Middle frontal gyrus (tissue), 1 donor: ENCODE measurements at regions not wholly inside any gene's neighbourhood (a gene's known extent, or its start where the extent isn't known, plus 50 kb on each side); places are given as distances from the start of the nearest gene placed in this dataset.

Source experiments
- DNase-seq: peaks from one replicate; pipeline ENCODE4 v3.0.0-alpha.2; 2015; ENCODE audit warnings: low spot score; ENCODE audit errors: extremely low spot score

GRCh38 chr3:459311-459670, 262.7 kb downstream of the CHL1 start:
- no peak for DNase-seq

GRCh38 chr3:461006-461405, 264.4 kb downstream of the CHL1 start:
- no peak for DNase-seq

- DNase-seq: no peak
These were observed 266.3 kb downstream of the CHL1 start for GRCh38 chr3:462851-463250.

GRCh38 chr3:463252-464192, 267.0 kb downstream of the CHL1 start:
- DNase-seq: no peak

- no peak for DNase-seq
These were observed 267.7 kb downstream of the CHL1 start for GRCh38 chr3:464255-464654.

- no peak for DNase-seq
These were observed 271.6 kb downstream of the CHL1 start for GRCh38 chr3:468172-468571.

GRCh38 chr3:473033-473800, 276.7 kb downstream of the CHL1 start:
- DNase-seq: no peak

GRCh38 chr3:474828-475227, 278.3 kb downstream of the CHL1 start:
- no peak for DNase-seq

GRCh38 chr3:480070-480469, 283.5 kb downstream of the CHL1 start:
- no peak for DNase-seq

GRCh38 chr3:481111-481510, 284.5 kb downstream of the CHL1 start:
- no peak for DNase-seq

GRCh38 chr3:481680-482079, 285.1 kb downstream of the CHL1 start:
- no peak for DNase-seq

- no peak for DNase-seq
These were observed 285.9 kb downstream of the CHL1 start for GRCh38 chr3:482479-482878.

- DNase-seq: no peak
These were observed 287.8 kb downstream of the CHL1 start for GRCh38 chr3:484341-484740.

- DNase-seq: no peak
These were observed 291.1 kb downstream of the CHL1 start for GRCh38 chr3:487614-488013.

- no peak for DNase-seq
These were observed 296.2 kb downstream of the CHL1 start for GRCh38 chr3:492586-493316.

- no peak for DNase-seq
These were observed 297.6 kb downstream of the CHL1 start for GRCh38 chr3:494190-494589.

- DNase-seq: no peak
These were observed 301.9 kb downstream of the CHL1 start for GRCh38 chr3:498487-498886.

- DNase-seq: no peak
These were observed 302.6 kb downstream of the CHL1 start for GRCh38 chr3:499001-499761.

- no peak for DNase-seq
These were observed 305.9 kb downstream of the CHL1 start for GRCh38 chr3:502486-502885.

- DNase-seq: no peak
These were observed 316.7 kb downstream of the CHL1 start for GRCh38 chr3:513301-513700.

- no peak for DNase-seq
These were observed 317.6 kb downstream of the CHL1 start for GRCh38 chr3:514192-514591.
